Mammary epithelial cell (primary cell): ENCODE measurements at regions not wholly inside any gene's neighbourhood (a gene's known extent, or its start where the extent isn't known, plus 50 kb on each side); places are given as distances from the start of the nearest gene placed in this dataset.

Source experiments
- EZH2 ChIP-seq: IDR thresholded peaks from 2 replicates; pipeline ENCODE4 v1.6.1; 2012; ENCODE audit warnings: low read length, inconsistent platforms, borderline replicate concordance
- TF ChIP-seq, protein P1 (sequence below), 2 donors: IDR thresholded peaks in 1 of 2; conservative IDR thresholded peaks in 1 of 2; 2 replicates each; pipeline ENCODE4 v1.5.1; 2011 to 2012; ENCODE audit warnings: inconsistent platforms in 2 of 2, low read length in 2 of 2, mild to moderate bottlenecking in 2 of 2, control low read depth in 1 of 2, low read depth in 1 of 2; ENCODE audit not compliant: insufficient read depth in 1 of 2; ENCODE audit errors: extremely low read depth in 1 of 2

DNA sequence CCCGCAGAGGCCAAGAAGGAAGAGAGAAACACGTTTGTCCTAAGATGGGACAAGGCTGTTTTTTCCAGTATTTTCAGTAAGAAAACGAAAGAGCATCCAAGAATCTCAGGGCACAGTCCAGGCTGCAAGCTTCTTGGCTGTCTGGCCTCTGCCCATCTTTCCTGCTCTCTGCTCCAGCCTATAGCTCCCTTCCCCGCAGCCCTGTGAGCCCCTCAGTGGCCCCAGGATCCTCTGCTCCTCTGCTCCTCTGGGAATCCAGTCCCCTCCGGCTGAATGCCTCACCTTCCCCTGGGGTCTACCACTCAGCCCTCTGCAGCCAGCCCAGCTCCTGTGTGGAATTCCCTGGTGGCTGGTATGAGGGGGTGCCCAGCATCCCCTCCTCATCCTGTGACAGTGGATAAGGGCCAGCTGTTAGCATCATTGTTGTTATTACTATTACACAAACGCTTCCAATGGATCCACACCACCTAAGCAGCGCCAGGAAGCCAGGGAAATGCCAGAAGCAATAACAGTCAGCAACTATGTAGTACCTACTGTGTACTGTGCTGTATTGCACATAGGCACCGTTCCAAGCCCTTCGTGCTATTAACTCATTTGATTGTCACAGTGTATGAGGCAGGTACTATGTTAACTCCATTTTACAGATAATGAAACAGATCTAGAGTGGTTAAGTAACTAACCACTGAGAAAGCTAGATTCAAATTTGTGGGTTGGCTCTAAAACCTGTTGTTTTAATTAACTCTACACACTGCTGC is 60.3 kb upstream of the PTPN1 start:
- TF ChIP-seq, protein P1, sequence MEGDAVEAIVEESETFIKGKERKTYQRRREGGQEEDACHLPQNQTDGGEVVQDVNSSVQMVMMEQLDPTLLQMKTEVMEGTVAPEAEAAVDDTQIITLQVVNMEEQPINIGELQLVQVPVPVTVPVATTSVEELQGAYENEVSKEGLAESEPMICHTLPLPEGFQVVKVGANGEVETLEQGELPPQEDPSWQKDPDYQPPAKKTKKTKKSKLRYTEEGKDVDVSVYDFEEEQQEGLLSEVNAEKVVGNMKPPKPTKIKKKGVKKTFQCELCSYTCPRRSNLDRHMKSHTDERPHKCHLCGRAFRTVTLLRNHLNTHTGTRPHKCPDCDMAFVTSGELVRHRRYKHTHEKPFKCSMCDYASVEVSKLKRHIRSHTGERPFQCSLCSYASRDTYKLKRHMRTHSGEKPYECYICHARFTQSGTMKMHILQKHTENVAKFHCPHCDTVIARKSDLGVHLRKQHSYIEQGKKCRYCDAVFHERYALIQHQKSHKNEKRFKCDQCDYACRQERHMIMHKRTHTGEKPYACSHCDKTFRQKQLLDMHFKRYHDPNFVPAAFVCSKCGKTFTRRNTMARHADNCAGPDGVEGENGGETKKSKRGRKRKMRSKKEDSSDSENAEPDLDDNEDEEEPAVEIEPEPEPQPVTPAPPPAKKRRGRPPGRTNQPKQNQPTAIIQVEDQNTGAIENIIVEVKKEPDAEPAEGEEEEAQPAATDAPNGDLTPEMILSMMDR (conservative IDR thresholded peaks at IDR 0.05 in 1 of 2, IDR thresholded peaks at IDR 0.05 in 1 of 2; ENCODE audit: extremely low read depth in 1 of 2, insufficient read depth in 1 of 2, low read depth in 1 of 2, low read length in 2 of 2), result no peak
- no peak for TF ChIP-seq EZH2
